Astrocyte (in vitro differentiated cells and primary cell): ENCODE measurements at regions not wholly inside any gene's neighbourhood (a gene's known extent, or its start where the extent isn't known, plus 50 kb on each side); places are given as distances from the start of the nearest gene placed in this dataset.

ENCODE experiments used
- DNase-seq: peaks from one replicate; pipeline ENCODE4 v3.0.0-alpha.2; 2010; ENCODE audit warnings: low read depth
- FAIRE-seq: peaks from 2 replicates; lab custom pipeline; 2011; peaks lifted over from hg19 to GRCh38; lab: Jason Lieb, UNC
- H2AFZ ChIP-seq: 2 replicates; pipeline ENCODE4 v1.6.0; 2012; ENCODE audit warnings: low read depth, low read length, inconsistent platforms
- H3K27ac ChIP-seq: 2 replicates; pipeline ENCODE4 v1.5.1; 2011; ENCODE audit warnings: low read depth, low read length, inconsistent platforms
- H3K27me3 ChIP-seq: 2 replicates; pipeline ENCODE4 v1.6.0; 2011; ENCODE audit warnings: low read length, inconsistent platforms; ENCODE audit not compliant: insufficient read depth
- H3K36me3 ChIP-seq: 2 replicates; pipeline ENCODE4 v1.5.1; 2011; ENCODE audit warnings: low read length, inconsistent platforms; ENCODE audit not compliant: insufficient read depth
- H3K4me1 ChIP-seq: 2 replicates; pipeline ENCODE4 v1.5.1; 2011; ENCODE audit warnings: low read length, inconsistent platforms; ENCODE audit not compliant: insufficient read depth
- H3K4me2 ChIP-seq: 2 replicates; pipeline ENCODE4 v1.6.0; 2012; ENCODE audit warnings: low read length, inconsistent platforms
- H3K4me3 ChIP-seq: 2 replicates; pipeline ENCODE4 v1.5.1; 2011; ENCODE audit warnings: low read depth, mild to moderate bottlenecking, low read length, inconsistent platforms; ENCODE audit not compliant: insufficient read depth
- H3K79me2 ChIP-seq: 2 replicates; pipeline ENCODE4 v1.6.0; 2012; ENCODE audit warnings: mild to moderate bottlenecking, low read length, inconsistent platforms; ENCODE audit not compliant: insufficient read depth
- H3K9ac ChIP-seq: 2 replicates; pipeline ENCODE4 v1.6.0; 2012; ENCODE audit warnings: mild to moderate bottlenecking, low read length, inconsistent platforms
- H3K9me3 ChIP-seq: 2 replicates; pipeline ENCODE4 v1.5.1; 2012; ENCODE audit warnings: low read depth, mild to moderate bottlenecking, low read length, inconsistent platforms; ENCODE audit not compliant: insufficient read depth
- H4K20me1 ChIP-seq: 2 replicates; pipeline ENCODE4 v1.6.0; 2012; ENCODE audit warnings: low read length, inconsistent platforms; ENCODE audit not compliant: insufficient read depth
- H3K27ac Mint-ChIP-seq: one replicate; pipeline ENCODE4 v1.8.0; 2021; ENCODE audit warnings: mild to moderate bottlenecking, mixed read lengths; ENCODE audit not compliant: unreplicated experiment
- H3K27me3 Mint-ChIP-seq: one replicate; pipeline ENCODE4 v1.8.0; 2021; ENCODE audit warnings: low read depth, mixed read lengths; ENCODE audit not compliant: unreplicated experiment
- H3K36me3 Mint-ChIP-seq: one replicate; pipeline ENCODE4 v1.8.0; 2021; ENCODE audit warnings: low read depth, mixed read lengths; ENCODE audit not compliant: unreplicated experiment
- H3K4me1 Mint-ChIP-seq: one replicate; pipeline ENCODE4 v1.8.0; 2021; ENCODE audit warnings: low read depth, mixed read lengths; ENCODE audit not compliant: unreplicated experiment
- H3K4me3 Mint-ChIP-seq: one replicate; pipeline ENCODE4 v1.8.0; 2021; ENCODE audit warnings: mild to moderate bottlenecking, moderate library complexity, mixed read lengths; ENCODE audit not compliant: unreplicated experiment
- H3K9me3 Mint-ChIP-seq: one replicate; pipeline ENCODE4 v1.8.0; 2021; ENCODE audit warnings: mild to moderate bottlenecking, mixed read lengths; ENCODE audit not compliant: unreplicated experiment
- CTCF ChIP-seq: IDR thresholded peaks from 2 replicates; pipeline ENCODE4 v1.5.1; 2011; ENCODE audit warnings: low read depth, mild to moderate bottlenecking, inconsistent platforms, low read length, moderate library complexity; ENCODE audit not compliant: insufficient read depth
- EZH2 ChIP-seq: IDR thresholded peaks from 2 replicates; pipeline ENCODE4 v1.6.1; 2012; ENCODE audit warnings: mild to moderate bottlenecking, low read length, inconsistent platforms; ENCODE audit not compliant: insufficient read depth

- H3K9me3 Mint-ChIP-seq: no peaks in the 10 kb centered on the region
- Histone ChIP-seq H3K4me2 (no peak overlapping the region), H3K4me1 (no peaks in the 10 kb centered on the region), H3K36me3 (no peaks in the 10 kb centered on the region), H3K9ac (no peak overlapping the region), H3K27ac (no peak overlapping the region), H3K4me3 (no peak overlapping the region), H3K27me3 (no peaks in the 10 kb centered on the region), H3K9me3 (peaks cover 6% of the 10 kb centered on the region), H3K79me2 (no peaks in the 10 kb centered on the region), H2AFZ (no peak overlapping the region), H4K20me1 (no peaks in the 10 kb centered on the region)
- no peak for TF ChIP-seq EZH2
- TF ChIP-seq CTCF: no peak
- FAIRE-seq (no peak), DNase-seq (no peak)
- H3K27ac Mint-ChIP-seq: no peak overlapping the region
- no peaks in the 10 kb centered on the region for H3K36me3 Mint-ChIP-seq
- no peaks in the 10 kb centered on the region for H3K4me1 Mint-ChIP-seq
- H3K27me3 Mint-ChIP-seq: peaks cover 5% of the 10 kb centered on the region
- no peak overlapping the region for H3K4me3 Mint-ChIP-seq
Observed at GRCh38 chr5:7039074-7039473, 325.8 kb downstream of the TENT4A start.

GRCh38 chr5:7040111-7040510 lies 326.9 kb downstream of the TENT4A start:
- Histone ChIP-seq H3K4me2 (no peak overlapping the region), H3K36me3 (no peaks in the 10 kb centered on the region), H3K9me3 (peaks cover 6% of the 10 kb centered on the region), H3K27me3 (no peaks in the 10 kb centered on the region), H3K27ac (no peak overlapping the region), H3K4me1 (no peaks in the 10 kb centered on the region), H3K79me2 (no peaks in the 10 kb centered on the region), H3K9ac (no peak overlapping the region), H2AFZ (no peak overlapping the region), H3K4me3 (no peak overlapping the region), H4K20me1 (no peaks in the 10 kb centered on the region)
- Mint-ChIP-seq H3K9me3 (no peaks in the 10 kb centered on the region), H3K4me3 (no peak overlapping the region), H3K27me3 (peaks cover 5% of the 10 kb centered on the region), H3K4me1 (no peaks in the 10 kb centered on the region), H3K27ac (no peak overlapping the region), H3K36me3 (no peaks in the 10 kb centered on the region)
- no peak for DNase-seq
- FAIRE-seq: no peak
- no peak for TF ChIP-seq EZH2
- TF ChIP-seq CTCF: no peak

- H3K9ac ChIP-seq: no peak overlapping the region
- no peaks in the 10 kb centered on the region for H3K9me3 Mint-ChIP-seq
- TF ChIP-seq EZH2: no peak
- TF ChIP-seq CTCF: no peak
- H3K9me3 ChIP-seq: peaks cover 3% of the 10 kb centered on the region
- DNase-seq (no peak), FAIRE-seq (no peak)
- H3K4me1 Mint-ChIP-seq: no peaks in the 10 kb centered on the region
- H3K36me3 ChIP-seq: no peaks in the 10 kb centered on the region
- H4K20me1 ChIP-seq: no peaks in the 10 kb centered on the region
- H3K4me2 ChIP-seq: no peak overlapping the region
- H3K27me3 ChIP-seq: no peaks in the 10 kb centered on the region
- no peaks in the 10 kb centered on the region for H3K36me3 Mint-ChIP-seq
- H3K79me2 ChIP-seq: no peaks in the 10 kb centered on the region
- H3K4me3 Mint-ChIP-seq: no peak overlapping the region
- no peak overlapping the region for H3K27ac Mint-ChIP-seq
- H3K27me3 Mint-ChIP-seq: peaks cover 5% of the 10 kb centered on the region
- H3K4me3 ChIP-seq: no peak overlapping the region
- no peaks in the 10 kb centered on the region for H3K4me1 ChIP-seq
- no peak overlapping the region for H2AFZ ChIP-seq
- no peak overlapping the region for H3K27ac ChIP-seq
Observed at GRCh38 chr5:7043797-7044196, 330.6 kb downstream of the TENT4A start.
